Kidney glomerular epithelial cell (primary cell): ENCODE measurements at regions not wholly inside any gene's neighbourhood (a gene's known extent, or its start where the extent isn't known, plus 50 kb on each side); places are given as distances from the start of the nearest gene placed in this dataset.
"Not testable (repeated sequence)": the region's sequence is repeated elsewhere in the genome, so short reads cannot be mapped to it uniquely, and the experiment has no call there.

ENCODE experiments used
- DNase-seq: peaks from one replicate; lab custom pipeline; 2025; lab: John Stamatoyannopoulos, UW

- no peak for DNase-seq
These were observed 441.9 kb downstream of the PLK2 start for GRCh38 chr5:58018016-58018415.

- no peak for DNase-seq
These were observed 443.0 kb downstream of the PLK2 start for GRCh38 chr5:58016877-58017276.

DNA sequence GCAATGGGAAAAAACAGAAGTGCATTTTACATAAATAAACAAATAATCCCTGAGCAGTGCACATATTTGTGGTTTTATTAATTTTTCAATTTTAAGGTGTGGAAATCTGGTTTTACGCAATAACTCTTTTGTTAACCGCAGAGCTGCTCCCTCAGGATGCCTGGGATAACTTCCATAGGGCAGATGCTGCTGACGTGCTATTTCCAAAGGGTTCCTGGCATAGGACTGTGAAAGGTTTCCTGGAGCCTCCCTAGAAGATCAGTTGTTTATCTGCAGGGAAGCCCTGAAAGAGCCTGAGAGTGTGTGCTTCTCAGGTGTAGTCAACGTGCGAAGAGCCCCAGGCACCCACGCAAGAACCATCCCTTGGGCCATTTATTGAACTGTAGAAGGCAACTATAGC is 443.5 kb downstream of the PLK2 start:
- no peak for DNase-seq

DNA sequence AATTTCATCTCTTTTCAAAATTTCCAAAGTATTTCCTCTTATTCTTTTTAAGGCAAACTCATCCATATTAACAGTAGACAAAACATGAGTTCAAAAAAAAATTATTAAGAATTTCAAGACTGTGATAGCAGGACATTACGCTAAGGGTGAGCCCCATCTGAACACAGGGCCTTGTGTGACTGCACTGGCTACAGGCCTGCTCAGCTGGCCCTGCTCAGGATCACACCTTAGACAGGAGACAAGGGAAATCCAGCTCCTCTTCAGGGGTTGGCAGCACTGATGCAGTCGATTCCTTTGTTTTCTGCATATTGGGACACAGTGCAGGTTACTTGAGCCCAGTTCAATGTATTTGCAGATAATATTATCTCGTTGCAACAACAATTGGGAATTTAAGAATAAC is 444.7 kb downstream of the PLK2 start:
- DNase-seq, result no peak

DNA sequence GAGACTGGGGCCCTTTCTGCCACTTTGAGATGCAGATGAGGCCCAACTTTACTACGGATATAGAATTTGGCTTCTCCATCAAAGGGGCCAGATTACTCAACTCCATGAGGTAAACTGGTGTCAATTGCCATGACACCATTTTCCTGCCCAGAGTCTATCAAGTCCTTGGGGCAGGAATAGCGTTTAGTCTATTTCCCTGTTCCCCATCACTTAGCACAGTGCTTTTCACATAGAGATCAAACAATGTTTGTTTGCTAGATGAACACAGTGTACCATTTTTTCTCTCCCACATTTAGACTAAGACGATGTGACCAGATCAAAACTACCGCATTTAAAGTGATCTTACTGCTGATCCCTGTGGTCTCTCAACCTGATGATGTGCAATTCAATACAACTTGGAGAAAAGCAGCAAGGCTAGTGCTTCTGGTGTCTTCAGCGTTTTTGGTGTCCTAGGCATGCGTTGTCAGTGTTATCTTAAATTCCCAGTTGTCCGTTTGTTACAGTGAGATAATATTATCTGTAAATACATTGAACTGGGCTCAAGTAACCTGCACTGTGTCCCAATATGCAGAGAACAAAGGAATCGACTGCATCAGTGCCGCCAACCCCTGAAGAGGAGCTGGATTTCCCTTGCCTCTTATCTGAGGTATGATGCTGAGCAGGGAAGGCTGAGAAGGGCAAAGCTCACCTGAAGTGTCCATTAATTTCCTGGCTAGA is 446.2 kb downstream of the PLK2 start:
- no peak for DNase-seq

DNA sequence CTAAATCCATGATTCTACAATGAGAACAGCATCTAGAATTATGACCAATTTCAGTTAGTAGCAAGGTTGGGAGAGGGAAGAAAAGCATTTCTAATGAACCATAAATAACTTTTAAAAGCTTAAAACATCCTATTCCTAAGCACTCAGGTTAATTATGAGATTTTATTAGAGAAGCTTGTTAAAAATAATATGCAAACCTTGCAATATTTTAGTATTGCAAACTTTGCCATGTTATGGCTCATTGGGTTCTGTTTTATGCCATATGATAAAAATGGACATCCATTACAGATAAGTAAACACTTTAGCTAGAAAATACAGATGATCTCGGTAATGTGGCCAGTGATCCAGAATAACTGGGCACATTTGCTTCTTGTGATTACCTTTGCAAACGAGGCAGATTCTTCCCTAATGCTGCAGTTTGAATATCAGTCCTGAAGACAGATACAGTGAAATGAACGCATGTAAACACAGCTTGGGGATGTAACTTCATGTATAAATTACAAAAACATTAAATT is 447.0 kb downstream of the PLK2 start:
- DNase-seq, result no peak

DNA sequence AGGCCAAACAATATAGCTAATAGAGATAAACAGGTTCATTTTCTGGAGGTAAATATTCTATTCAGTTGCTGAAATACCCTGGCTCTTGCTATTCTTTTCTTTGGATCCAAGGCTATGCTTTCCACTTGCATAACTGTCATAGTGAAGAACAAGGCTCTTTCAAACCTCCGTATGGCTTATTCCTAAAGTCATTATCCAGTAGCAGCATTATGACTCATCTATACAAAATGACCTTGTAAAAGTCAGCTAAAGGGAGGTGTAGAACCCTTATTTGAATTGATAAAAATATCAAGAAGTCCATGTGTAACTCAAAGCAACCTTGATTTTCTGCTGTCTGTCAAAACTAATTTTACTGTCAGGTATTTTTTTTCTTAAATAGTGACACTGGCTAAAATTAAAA is 447.8 kb downstream of the PLK2 start:
- DNase-seq, result no peak

GRCh38 chr5:58011301-58011700 is 448.6 kb downstream of the PLK2 start:
- DNase-seq, result no peak

- DNase-seq, result no peak
These were observed 450.1 kb downstream of the PLK2 start for GRCh38 chr5:58009754-58010153.

GRCh38 chr5:58002323-58002722 is 457.6 kb downstream of the PLK2 start:
- no peak for DNase-seq

- no peak for DNase-seq
These were observed 466.0 kb downstream of the PLK2 start for GRCh38 chr5:57993866-57994265.

- DNase-seq, result peak; percentile 48
These were observed 470.5 kb downstream of the PLK2 start for GRCh38 chr5:57989378-57989777.

DNA sequence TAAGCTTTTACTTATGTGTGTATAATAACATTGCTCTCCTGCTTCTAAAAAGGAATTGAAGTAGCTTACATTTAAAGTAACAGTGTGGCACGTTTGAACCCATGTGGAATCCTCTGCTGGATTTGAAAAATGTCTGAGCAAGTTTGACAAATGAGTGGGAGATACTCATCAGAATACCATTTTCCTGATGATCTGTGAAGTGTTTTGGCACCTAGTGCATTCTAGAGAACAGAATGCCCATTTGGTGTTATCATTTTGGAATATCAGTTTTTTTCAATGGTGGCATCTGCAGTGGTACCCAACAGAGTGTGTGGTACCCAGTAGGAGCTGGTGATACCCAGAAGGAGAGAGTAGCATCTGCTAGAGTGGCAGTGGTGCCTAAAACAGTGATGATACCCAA is 471.1 kb downstream of the PLK2 start:
- no peak for DNase-seq

DNA sequence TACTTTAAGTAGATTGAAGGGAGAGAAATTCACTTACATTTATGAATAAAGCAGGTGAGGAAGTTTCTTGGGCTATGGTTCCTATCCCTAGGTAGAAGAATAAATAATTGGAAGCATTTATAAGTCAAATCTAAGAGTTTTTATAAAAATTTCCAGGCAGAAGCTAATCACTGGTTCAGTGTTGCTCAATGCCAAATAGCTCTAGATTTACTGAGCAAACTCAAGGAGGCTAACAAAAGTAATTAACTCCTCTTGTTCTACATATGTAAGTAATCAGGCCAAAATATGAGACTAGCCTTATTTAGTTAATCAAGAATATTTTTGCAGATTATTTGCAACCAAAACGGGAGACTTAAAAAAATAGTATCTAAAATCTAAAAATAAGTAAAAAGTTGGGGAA is 472.3 kb downstream of the PLK2 start:
- no peak for DNase-seq

GRCh38 chr5:57986761-57987341 is 473.0 kb downstream of the PLK2 start:
- peak; percentile 52 for DNase-seq

GRCh38 chr5:57983426-57983825 is 476.5 kb downstream of the PLK2 start:
- no peak for DNase-seq

GRCh38 chr5:57979671-57980070 is 480.2 kb downstream of the PLK2 start:
- no peak for DNase-seq

DNA sequence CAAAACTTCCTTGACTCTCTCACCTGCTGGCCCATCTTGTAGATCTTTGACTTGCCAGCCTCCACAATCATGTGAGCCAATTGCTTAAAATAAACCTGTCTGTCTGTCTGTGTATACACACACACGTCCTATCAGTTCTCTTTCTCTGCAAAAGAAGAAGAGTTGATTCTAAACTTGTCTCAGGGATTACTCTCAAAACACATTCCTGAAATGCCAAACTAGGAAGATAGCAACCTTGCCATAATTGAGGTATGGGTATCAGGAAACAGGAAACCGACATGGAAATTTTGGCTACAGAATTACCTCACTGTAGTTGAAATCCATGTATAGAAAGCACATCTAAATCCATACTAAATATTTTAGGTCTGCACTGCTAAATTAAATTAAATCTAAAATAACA is 483.4 kb downstream of the PLK2 start:
- no peak for DNase-seq

DNA sequence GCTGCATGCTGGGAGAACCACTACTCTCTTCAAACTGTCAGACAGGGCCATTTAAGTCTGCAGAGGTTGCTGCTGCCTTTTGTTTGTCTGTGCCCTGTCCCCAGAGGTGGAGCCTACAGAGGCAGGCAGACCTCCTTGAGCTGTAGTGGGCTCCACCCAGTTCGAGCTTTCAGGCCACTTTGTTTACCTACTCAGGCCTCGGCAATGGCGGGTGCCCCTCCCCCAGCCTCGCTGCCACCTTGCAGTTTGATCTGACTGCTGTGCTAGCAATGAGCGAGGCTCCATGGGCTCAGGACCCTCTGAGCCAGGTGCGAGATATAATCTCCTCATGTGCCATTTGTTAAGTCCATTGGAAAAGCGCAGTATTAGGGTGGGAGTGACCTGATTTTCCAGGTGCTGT is 487.8 kb downstream of the PLK2 start:
- DNase-seq, result not testable (repeated sequence)

- no peak for DNase-seq
These were observed 478.0 kb upstream of the ACTBL2 start for GRCh38 chr5:57960569-57960968.

GRCh38 chr5:57956636-57957035 is 474.0 kb upstream of the ACTBL2 start:
- DNase-seq, result no peak

- DNase-seq, result no peak
These were observed 472.9 kb upstream of the ACTBL2 start for GRCh38 chr5:57955511-57955910.

DNA sequence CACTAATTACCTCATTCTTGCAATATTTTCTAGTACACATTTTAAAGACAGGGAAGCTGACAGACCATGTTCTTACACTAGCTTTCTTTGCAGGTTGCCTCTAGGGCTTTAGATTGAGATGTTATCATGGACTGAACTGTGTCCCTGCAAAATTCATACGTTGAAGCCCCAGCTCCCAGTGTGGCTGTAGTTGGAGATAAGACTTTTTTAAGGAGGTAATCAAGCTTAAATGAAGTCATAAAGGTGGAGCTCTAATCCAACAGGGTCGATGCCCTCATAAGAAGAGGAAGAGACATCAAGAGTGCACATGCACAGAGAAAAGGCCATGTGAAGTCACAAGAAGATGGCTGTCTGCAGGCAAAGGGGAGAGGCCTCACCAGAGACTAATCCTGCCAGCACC is 471.2 kb upstream of the ACTBL2 start:
- no peak for DNase-seq
